ENCODE measurements at regions not wholly inside any gene's neighbourhood (a gene's known extent, or its start where the extent isn't known, plus 50 kb on each side); places are given as distances from the start of the nearest gene placed in this dataset.
"Not testable (repeated sequence)": the region's sequence is repeated elsewhere in the genome, so short reads cannot be mapped to it uniquely, and the experiment has no call there.

GRCh38 chr1:47529520-47530098 lies 91.8 kb downstream of the FOXD2 start:
- 0 to 100% (median 57%) methylated on average over 1 of the region's 1 CpG for WGBS, 10 experiments
- Histone ChIP-seq H3K4me3 (no peak overlapping the region), H3K4me1 (replicated peaks in 1 of 2) (peaks cover 10 to 17% of the 10 kb centered on the region in 2 donors), H3K27ac (no peak overlapping the region)
- no peak for ATAC-seq (replicated peaks in 6 of 8)
- in situ Hi-C loops (cut with MboI; ENCODE audit: low pct_unique_long_range_greater_than_20kb in 2 of 9, low sequenced_read_pairs in 9 of 9, unreplicated experiment in 9 of 9), result loop anchor here in 1 of 9 experiments (25.0 kb wide), 1 partner anchor 183 kb away; no protein-coding TSS in a partner anchor

GRCh38 chr1:47532921-47533792 lies 95.3 kb downstream of the FOXD2 start:
- WGBS, 10 experiments, result 0 to 40% (median 15%) methylated on average over 1 to 4 of the region's 54 CpGs; no CpG with 5 or more reads in 4 of the 10 experiments
- peak overlapping the region; percentile 16 to 32 (median 24) for H3K4me3 ChIP-seq
- in situ Hi-C loops (cut with MboI; ENCODE audit: low pct_unique_long_range_greater_than_20kb in 2 of 9, low sequenced_read_pairs in 9 of 9, unreplicated experiment in 9 of 9), result loop anchor here in 1 of 9 experiments (25.0 kb wide), 1 partner anchor 179 kb away; no protein-coding TSS in a partner anchor
- ATAC-seq (replicated peaks in 6 of 8), result peak; percentile 85 to 96 (median 91)
- peaks cover 31 to 33% of the 10 kb centered on the region in 2 donors for H3K4me1 ChIP-seq (replicated peaks in 1 of 2)
- peak overlapping the region; percentile 9 to 65 for H3K27ac ChIP-seq

- Histone ChIP-seq H3K4me1 (replicated peaks in 1 of 2) (peaks cover 31 to 33% of the 10 kb centered on the region in 2 donors), H3K4me3 (peak overlapping the region; percentile 16 to 32 (median 24)), H3K27ac (no peak overlapping the region)
- peak in 1 of 8 experiments; percentile 0 for ATAC-seq (replicated peaks in 6 of 8)
- 0 to 60% (median 40%) methylated on average over 2 to 8 of the region's 12 CpGs; no CpG with 5 or more reads in 6 of the 10 experiments for WGBS, 10 experiments
- in situ Hi-C loops (cut with MboI; ENCODE audit: low pct_unique_long_range_greater_than_20kb in 2 of 9, low sequenced_read_pairs in 9 of 9, unreplicated experiment in 9 of 9), result loop anchor here in 1 of 9 experiments (25.0 kb wide), 1 partner anchor 178 kb away; no protein-coding TSS in a partner anchor
Observed at GRCh38 chr1:47533793-47534328, 96.0 kb downstream of the FOXD2 start.

GRCh38 chr1:47534436-47534835 lies 96.6 kb downstream of the FOXD2 start:
- in situ Hi-C loops (cut with MboI; ENCODE audit: low pct_unique_long_range_greater_than_20kb in 2 of 9, low sequenced_read_pairs in 9 of 9, unreplicated experiment in 9 of 9), result loop anchor here in 1 of 9 experiments (25.0 kb wide), 1 partner anchor 178 kb away; no protein-coding TSS in a partner anchor
- Histone ChIP-seq H3K4me1 (replicated peaks in 1 of 2) (peaks cover 31 to 33% of the 10 kb centered on the region in 2 donors), H3K4me3 (no peak overlapping the region), H3K27ac (no peak overlapping the region)
- 22 to 91% (median 67%) methylated on average over 1 to 4 of the region's 4 CpGs; no CpG with 5 or more reads in 2 of the 10 experiments for WGBS, 10 experiments
- ATAC-seq (replicated peaks in 6 of 8), result peak in 2 of 8 experiments; percentile 15 to 48

- in situ Hi-C loops (cut with MboI; ENCODE audit: low pct_unique_long_range_greater_than_20kb in 2 of 9, low sequenced_read_pairs in 9 of 9, unreplicated experiment in 9 of 9), result loop anchor here in 1 of 9 experiments (25.0 kb wide), 1 partner anchor 176 kb away; no protein-coding TSS in a partner anchor
- Histone ChIP-seq H3K27ac (no peak overlapping the region), H3K4me1 (replicated peaks in 1 of 2) (peaks cover 31 to 33% of the 10 kb centered on the region in 2 donors), H3K4me3 (no peak overlapping the region)
- 0 to 60% (median 33%) methylated on average over 1 to 9 of the region's 9 CpGs; no CpG with 5 or more reads in 3 of the 10 experiments for WGBS, 10 experiments
- ATAC-seq (replicated peaks in 6 of 8), result peak in 3 of 8 experiments; percentile 1 to 20 (median 15)
Observed at GRCh38 chr1:47536646-47537118, 98.8 kb downstream of the FOXD2 start.

GRCh38 chr1:47537268-47537667 lies 99.4 kb downstream of the FOXD2 start:
- ATAC-seq (replicated peaks in 6 of 8), result no peak
- Histone ChIP-seq H3K4me3 (no peak overlapping the region), H3K4me1 (replicated peaks in 1 of 2) (peaks cover 31 to 33% of the 10 kb centered on the region in 2 donors), H3K27ac (no peak overlapping the region)
- in situ Hi-C loops (cut with MboI; ENCODE audit: low pct_unique_long_range_greater_than_20kb in 2 of 9, low sequenced_read_pairs in 9 of 9, unreplicated experiment in 9 of 9), result loop anchor here in 1 of 9 experiments (25.0 kb wide), 1 partner anchor 175 kb away; no protein-coding TSS in a partner anchor
- 82 to 100% (median 88%) methylated on average over 1 to 4 of the region's 5 CpGs; no CpG with 5 or more reads in 4 of the 10 experiments for WGBS, 10 experiments

- no peak for ATAC-seq (replicated peaks in 6 of 8)
- Histone ChIP-seq H3K27ac (no peak overlapping the region), H3K4me1 (replicated peaks in 1 of 2) (peaks cover 30 to 31% of the 10 kb centered on the region in 2 donors), H3K4me3 (no peak overlapping the region)
- in situ Hi-C loops (cut with MboI; ENCODE audit: low pct_unique_long_range_greater_than_20kb in 2 of 9, low sequenced_read_pairs in 9 of 9, unreplicated experiment in 9 of 9), result loop anchor here in 1 of 9 experiments (25.0 kb wide), 1 partner anchor 174 kb away; no protein-coding TSS in a partner anchor
- 10 to 71% (median 43%) methylated on average over 1 to 3 of the region's 3 CpGs; no CpG with 5 or more reads in 6 of the 10 experiments for WGBS, 10 experiments
Observed at GRCh38 chr1:47537966-47538365, 100.1 kb downstream of the FOXD2 start.

GRCh38 chr1:47538530-47538929 lies 100.7 kb downstream of the FOXD2 start:
- H3K27ac ChIP-seq, result not testable (repeated sequence)
- in situ Hi-C loops (cut with MboI; ENCODE audit: low pct_unique_long_range_greater_than_20kb in 2 of 9, low sequenced_read_pairs in 9 of 9, unreplicated experiment in 9 of 9), result loop anchor here in 1 of 9 experiments (25.0 kb wide), 1 partner anchor 174 kb away; no protein-coding TSS in a partner anchor
- WGBS, 10 experiments, result 38 to 100% (median 90%) methylated on average over 1 to 2 of the region's 2 CpGs; no CpG with 5 or more reads in 1 of the 10 experiments

GRCh38 chr1:47541705-47542104 lies 103.9 kb downstream of the FOXD2 start:
- H3K27ac ChIP-seq; H3K4me3 ChIP-seq; H3K4me1 ChIP-seq (replicated peaks in 1 of 2); ATAC-seq (replicated peaks in 6 of 8): not testable (repeated sequence)
- in situ Hi-C loops (cut with MboI; ENCODE audit: low pct_unique_long_range_greater_than_20kb in 2 of 9, low sequenced_read_pairs in 9 of 9, unreplicated experiment in 9 of 9), result loop anchor here in 1 of 9 experiments (25.0 kb wide), 1 partner anchor 171 kb away; no protein-coding TSS in a partner anchor
- 0 to 100% (median 81%) methylated on average over 1 to 4 of the region's 4 CpGs; no CpG with 5 or more reads in 3 of the 10 experiments for WGBS, 10 experiments

More at GRCh38 chr1:47538530-47538929, 100.7 kb downstream of the FOXD2 start:
- ATAC-seq (replicated peaks in 6 of 8); H3K4me3 ChIP-seq: not testable (repeated sequence)
- H3K4me1 ChIP-seq (replicated peaks in 1 of 2), result peaks cover 27 to 31% of the 10 kb centered on the region in 2 donors

GRCh38 chr1:47543089-47543488 lies 105.2 kb downstream of the FOXD2 start:
- ATAC-seq (replicated peaks in 6 of 8); H3K4me3 ChIP-seq; H3K4me1 ChIP-seq (replicated peaks in 1 of 2); H3K27ac ChIP-seq: not testable (repeated sequence)
- 77 to 100% (median 89%) methylated on average over 1 of the region's 1 CpG; no CpG with 5 or more reads in 6 of the 10 experiments for WGBS, 10 experiments
- in situ Hi-C loops (cut with MboI; ENCODE audit: low pct_unique_long_range_greater_than_20kb in 2 of 9, low sequenced_read_pairs in 9 of 9, unreplicated experiment in 9 of 9), result loop anchor here in 1 of 9 experiments (25.0 kb wide), 1 partner anchor 169 kb away; no protein-coding TSS in a partner anchor

- ATAC-seq (replicated peaks in 6 of 8), result peak in 2 of 8 experiments; percentile 18 to 54
Observed at GRCh38 chr1:47545912-47546483, 108.2 kb downstream of the FOXD2 start.

More at GRCh38 chr1:47545912-47546483, 108.2 kb downstream of the FOXD2 start:
- H3K27ac ChIP-seq, result no peak overlapping the region
- no peaks in the 10 kb centered on the region for H3K4me1 ChIP-seq (replicated peaks in 1 of 2)
- in situ Hi-C loops (cut with MboI; ENCODE audit: low pct_unique_long_range_greater_than_20kb in 2 of 9, low sequenced_read_pairs in 9 of 9, unreplicated experiment in 9 of 9), result loop anchor here in 1 of 9 experiments (25.0 kb wide), 1 partner anchor 166 kb away; no protein-coding TSS in a partner anchor
- no peak overlapping the region for H3K4me3 ChIP-seq
- 20 to 100% (median 70%) methylated on average over 1 to 3 of the region's 4 CpGs; no CpG with 5 or more reads in 2 of the 10 experiments for WGBS, 10 experiments

Data from motor neuron (in vitro differentiated cells).